Prostate gland (tissue), 2 donors: ENCODE measurements at regions not wholly inside any gene's neighbourhood (a gene's known extent, or its start where the extent isn't known, plus 50 kb on each side); places are given as distances from the start of the nearest gene placed in this dataset.

Experiments
- DNase-seq: peaks from one replicate; pipeline ENCODE4 v3.0.0-alpha.2; 2019; ENCODE audit warnings: low spot score
- H3K27ac ChIP-seq, 2 donors: fragments of 200-600 bp; sonication (generic); 2 replicates each; pipeline ENCODE4 v1.5.1; 2017 to 2019
- H3K27me3 ChIP-seq: fragments of 200-600 bp; sonication (generic); replicated peaks from 2 replicates; pipeline ENCODE4 v1.5.1; 2019; ENCODE audit not compliant: insufficient read depth
- H3K36me3 ChIP-seq, 2 donors: fragments of 200-600 bp; sonication (generic); 1 replicate in 1 of 2; 2 replicates in 1 of 2; pipeline versions ENCODE4 v1.5.1 to v1.8.1; 2017 to 2019
- H3K4me1 ChIP-seq: fragments of 200-600 bp; sonication (generic); replicated peaks from 2 replicates; pipeline ENCODE4 v1.5.1; 2019
- H3K4me3 ChIP-seq, 2 donors: fragments of 200-600 bp; sonication (generic); 2 replicates each; pipeline ENCODE4 v1.5.1; 2017 to 2019
- H3K9me3 ChIP-seq: fragments of 200-600 bp; sonication (generic); 2 replicates; pipeline ENCODE4 v1.5.1; 2017
- POLR2A ChIP-seq: fragments of 450-650 bp; IDR thresholded peaks from one replicate; pipeline ENCODE4 v1.6.1; 2016; ENCODE audit warnings: antibody characterized with exemption, mild to moderate bottlenecking
- POLR2AphosphoS5 ChIP-seq: sonication (generic); formaldehyde crosslinking; IDR thresholded peaks from one replicate; pipeline ENCODE4 v1.6.1; 2017; ENCODE audit warnings: antibody characterized with exemption
- WGBS: methylation state at CpG from one replicate; pipeline ENCODE4 v1.1.5; 2018; 5-methylcytosine and 5-hydroxymethylcytosine counted together
- intact Hi-C: fragments of 100-400 bp; cut with DNase I; formaldehyde crosslinking; loops from one replicate; pipeline ENCODE4 v1.14.2; 2022
- TF ChIP-seq, protein P1 (sequence below), 4 experiments: fragments of 200-600 bp in 2 of 4; fragments of 450-650 bp in 2 of 4; sonication (generic) in 2 of 4; IDR thresholded peaks; 1 replicate in 3 of 4; 2 replicates in 1 of 4; pipeline ENCODE4 v1.5.1; 2016 to 2019; ENCODE audit warnings: antibody characterized with exemption in 4 of 4, mild to moderate bottlenecking in 2 of 4, moderate library complexity in 2 of 4

DNA sequence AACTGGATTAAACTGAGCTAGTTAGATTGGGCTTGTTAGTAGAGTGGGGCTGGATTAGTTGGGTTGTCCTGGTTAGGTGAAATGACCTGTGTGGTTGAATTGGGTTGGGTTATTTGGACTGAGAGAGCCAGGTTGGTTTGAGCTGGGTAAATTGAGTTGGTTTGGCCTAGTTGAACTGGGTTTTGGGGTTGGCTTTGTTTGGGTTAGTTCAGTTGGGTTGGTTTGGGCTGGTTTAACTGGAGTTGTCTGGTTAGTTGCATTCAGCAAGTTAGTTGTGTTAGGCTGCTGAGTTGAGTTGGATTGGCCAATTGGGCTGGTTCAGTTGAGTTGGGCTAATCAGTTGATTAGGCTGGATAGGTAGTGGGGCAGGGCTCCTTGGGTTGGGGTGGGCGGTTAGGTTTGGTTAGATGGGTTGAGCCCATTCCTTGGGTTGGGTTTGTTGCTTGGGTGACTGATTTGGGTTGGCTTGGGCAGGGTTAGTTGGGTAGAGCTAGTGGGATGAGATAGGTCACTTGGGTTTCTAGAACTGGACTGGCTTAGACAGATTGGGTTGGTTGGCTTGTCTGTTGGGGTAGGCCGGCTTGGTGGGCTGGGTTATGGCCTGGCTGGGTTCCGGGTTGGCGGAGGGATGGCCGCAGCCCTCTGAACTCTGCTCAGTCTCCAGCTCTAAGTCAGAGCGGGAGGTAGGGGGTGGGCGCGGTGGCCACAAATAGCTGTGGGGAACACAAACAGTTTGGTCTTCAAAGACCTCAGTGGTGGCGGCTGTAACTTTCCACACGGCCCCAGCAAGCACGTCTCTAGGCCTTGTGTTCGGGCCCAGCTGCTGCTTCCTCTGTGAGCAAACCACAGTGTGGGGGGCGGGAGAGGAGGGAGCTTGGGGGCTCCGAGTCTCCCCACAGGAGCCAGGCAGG, 67.2 kb upstream of the RUNX3 start:
- no peaks in the 10 kb centered on the region for H3K4me1 ChIP-seq
- H3K4me3 ChIP-seq: no peak overlapping the region
- no peak for DNase-seq
- H3K9me3 ChIP-seq: no peaks in the 10 kb centered on the region
- no peaks in the 10 kb centered on the region for H3K36me3 ChIP-seq
- H3K27me3 ChIP-seq: no peaks in the 10 kb centered on the region
- intact Hi-C loops: no loop called here
- WGBS: 96% methylated on average over 12 of the region's 14 CpGs
- TF ChIP-seq POLR2AphosphoS5: no peak
- TF ChIP-seq POLR2A: no peak
- TF ChIP-seq, protein P1, sequence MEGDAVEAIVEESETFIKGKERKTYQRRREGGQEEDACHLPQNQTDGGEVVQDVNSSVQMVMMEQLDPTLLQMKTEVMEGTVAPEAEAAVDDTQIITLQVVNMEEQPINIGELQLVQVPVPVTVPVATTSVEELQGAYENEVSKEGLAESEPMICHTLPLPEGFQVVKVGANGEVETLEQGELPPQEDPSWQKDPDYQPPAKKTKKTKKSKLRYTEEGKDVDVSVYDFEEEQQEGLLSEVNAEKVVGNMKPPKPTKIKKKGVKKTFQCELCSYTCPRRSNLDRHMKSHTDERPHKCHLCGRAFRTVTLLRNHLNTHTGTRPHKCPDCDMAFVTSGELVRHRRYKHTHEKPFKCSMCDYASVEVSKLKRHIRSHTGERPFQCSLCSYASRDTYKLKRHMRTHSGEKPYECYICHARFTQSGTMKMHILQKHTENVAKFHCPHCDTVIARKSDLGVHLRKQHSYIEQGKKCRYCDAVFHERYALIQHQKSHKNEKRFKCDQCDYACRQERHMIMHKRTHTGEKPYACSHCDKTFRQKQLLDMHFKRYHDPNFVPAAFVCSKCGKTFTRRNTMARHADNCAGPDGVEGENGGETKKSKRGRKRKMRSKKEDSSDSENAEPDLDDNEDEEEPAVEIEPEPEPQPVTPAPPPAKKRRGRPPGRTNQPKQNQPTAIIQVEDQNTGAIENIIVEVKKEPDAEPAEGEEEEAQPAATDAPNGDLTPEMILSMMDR (IDR thresholded peaks at IDR 0.05): no peak
- no peak overlapping the region for H3K27ac ChIP-seq

- no peak overlapping the region for H3K4me3 ChIP-seq
- 84% methylated on average over 5 of the region's 5 CpGs for WGBS
- TF ChIP-seq, protein P1 (IDR thresholded peaks at IDR 0.05): no peak
- TF ChIP-seq POLR2AphosphoS5 (no peak), POLR2A (no peak)
- no peak for DNase-seq
- no peaks in the 10 kb centered on the region for H3K9me3 ChIP-seq
- intact Hi-C loops: no loop called here
- H3K27me3 ChIP-seq: no peaks in the 10 kb centered on the region
- no peak overlapping the region for H3K27ac ChIP-seq
- no peaks in the 10 kb centered on the region for H3K36me3 ChIP-seq
- no peaks in the 10 kb centered on the region for H3K4me1 ChIP-seq
These were observed 66.4 kb upstream of the RUNX3 start for GRCh38 chr1:24996456-24996855.

- H3K4me3 ChIP-seq: no peak overlapping the region
- no peaks in the 10 kb centered on the region for H3K9me3 ChIP-seq
- no peak for TF ChIP-seq POLR2AphosphoS5
- no peak for TF ChIP-seq POLR2A
- TF ChIP-seq, protein P1 (IDR thresholded peaks at IDR 0.05): no peak
- DNase-seq: no peak
- H3K27ac ChIP-seq: no peak overlapping the region
- no peaks in the 10 kb centered on the region for H3K36me3 ChIP-seq
- H3K27me3 ChIP-seq: no peaks in the 10 kb centered on the region
- 71% methylated on average over 3 of the region's 3 CpGs for WGBS
- no peaks in the 10 kb centered on the region for H3K4me1 ChIP-seq
- intact Hi-C loops: no loop called here
These were observed 65.6 kb upstream of the RUNX3 start for GRCh38 chr1:24995661-24996060.

- TF ChIP-seq, protein P1 (IDR thresholded peaks at IDR 0.05): no peak
- TF ChIP-seq POLR2A (no peak), POLR2AphosphoS5 (no peak)
- Histone ChIP-seq H3K9me3 (no peaks in the 10 kb centered on the region), H3K27me3 (no peaks in the 10 kb centered on the region), H3K27ac (no peak overlapping the region), H3K4me1 (no peaks in the 10 kb centered on the region), H3K36me3 (no peaks in the 10 kb centered on the region), H3K4me3 (no peak overlapping the region)
- 86% methylated on average over 6 of the region's 6 CpGs for WGBS
- intact Hi-C loops: no loop called here
- no peak for DNase-seq
These were observed 65.1 kb upstream of the RUNX3 start for GRCh38 chr1:24995140-24995539.
